ENCODE measurements at regions not wholly inside any gene's neighbourhood (a gene's known extent, or its start where the extent isn't known, plus 50 kb on each side); places are given as distances from the start of the nearest gene placed in this dataset.

DNA sequence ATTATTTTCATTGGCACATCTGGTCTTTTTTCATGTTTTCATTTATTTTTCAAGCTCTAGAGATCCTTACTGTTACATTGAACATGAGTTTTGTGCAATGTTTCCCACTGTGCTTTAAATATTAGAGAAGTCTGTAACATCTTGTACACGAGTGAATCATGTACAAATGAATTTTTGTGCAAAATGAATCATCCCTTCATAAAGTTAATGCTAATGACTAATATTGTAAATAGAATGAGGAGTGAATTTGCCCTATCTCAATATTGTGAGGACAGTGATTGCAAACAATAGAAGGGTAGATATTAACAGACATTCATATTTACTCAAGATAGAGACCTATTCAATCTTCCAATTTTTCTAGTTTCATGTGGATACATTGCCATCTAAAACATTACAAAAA is 463.3 kb upstream of the FOXG1 start:
- TF ChIP-seq YY1 (IDR thresholded peaks at IDR 0.05; ENCODE audit: insufficient read depth, insufficient read length) (no peak), SUZ12 (IDR thresholded peaks at IDR 0.05; ENCODE audit: extremely low read depth, insufficient read depth, insufficient read length) (no peak), ZNF274 (IDR thresholded peaks at IDR 0.05; ENCODE audit: low read depth, low read length) (no peak)
